H1 (cell line): ENCODE measurements at regions not wholly inside any gene's neighbourhood (a gene's known extent, or its start where the extent isn't known, plus 50 kb on each side); places are given as distances from the start of the nearest gene placed in this dataset.

Experiments
- CTCF ChIA-PET: fragments of 300-600 bp; sonication (Branson Sonifier 250); formaldehyde crosslinking; loops from one replicate; lab custom pipeline; 2021; ENCODE audit not compliant: partially characterized antibody; lab: Charles Lee
- POLR2A ChIA-PET: fragments of 300-600 bp; sonication (Branson Sonifier 250); formaldehyde crosslinking; loops from one replicate; lab custom pipeline; 2021; ENCODE audit warnings: inconsistent platforms; ENCODE audit not compliant: partially characterized antibody; lab: Charles Lee
- DNase-seq, 2 experiments: peaks; one replicate each; pipeline versions ENCODE4 v3.0.0 to v3.0.0-alpha.2; 2010 to 2022; ENCODE audit warnings: low spot score in 2 of 2, low read depth in 1 of 2, mixed read lengths in 1 of 2
- FAIRE-seq: peaks from 2 replicates; lab custom pipeline; 2011; peaks lifted over from hg19 to GRCh38; lab: Jason Lieb, UNC
- H2AFZ ChIP-seq: 2 replicates; pipeline ENCODE4 v1.8.1; 2012; ENCODE audit warnings: low read length, inconsistent platforms
- H2AK5ac ChIP-seq: 2 replicates; pipeline ENCODE4 v1.6.1; 2013; ENCODE audit warnings: low read depth, low read length
- H2BK120ac ChIP-seq: replicated peaks from 2 replicates; pipeline ENCODE3; 2013; ENCODE audit warnings: low read depth, low read length, inconsistent platforms
- H2BK12ac ChIP-seq: 2 replicates; pipeline ENCODE4 v1.6.1; 2013; ENCODE audit warnings: low read depth, low read length
- H2BK15ac ChIP-seq: 2 replicates; pipeline ENCODE4 v1.6.1; 2013; ENCODE audit warnings: low read length
- H2BK20ac ChIP-seq: 2 replicates; pipeline ENCODE4 v1.6.1; 2013; ENCODE audit warnings: low read length
- H2BK5ac ChIP-seq: 2 replicates; pipeline ENCODE4 v1.6.1; 2013; ENCODE audit warnings: low read depth, low read length
- H3K14ac ChIP-seq: 2 replicates; pipeline ENCODE4 v1.6.1; 2013; ENCODE audit warnings: inconsistent platforms; ENCODE audit not compliant: insufficient read length
- H3K18ac ChIP-seq: 2 replicates; pipeline ENCODE4 v1.6.1; 2013; ENCODE audit warnings: low read length; ENCODE audit errors: extremely low read depth
- H3K23ac ChIP-seq: 2 replicates; pipeline ENCODE4 v1.6.1; 2013; ENCODE audit warnings: inconsistent platforms; ENCODE audit not compliant: insufficient read length
- H3K23me2 ChIP-seq: 2 replicates; pipeline ENCODE4 v1.6.1; 2013; ENCODE audit warnings: low read depth, low read length
- H3K27ac ChIP-seq: 2 replicates; pipeline ENCODE4 v1.6.1; 2011; ENCODE audit warnings: low read depth, low read length, inconsistent platforms
- H3K27me3 ChIP-seq, 4 experiments: replicated peaks in 1 of 4; 1 replicate in 1 of 4; 2 replicates in 3 of 4; pipeline versions ENCODE4 v1.6.1 to v1.8.1; 2011 to 2013; ENCODE audit warnings: low read length in 3 of 4, mild to moderate bottlenecking in 3 of 4, inconsistent platforms in 2 of 4, mixed read lengths in 2 of 4, moderate library complexity in 1 of 4; ENCODE audit not compliant: control insufficient read depth in 3 of 4, insufficient read depth in 3 of 4; ENCODE audit errors: extremely low read depth in 1 of 4
- H3K36me3 ChIP-seq, 4 experiments: 2 replicates each; pipeline versions ENCODE4 v1.6.1 to v1.8.1; 2011 to 2013; ENCODE audit warnings: mild to moderate bottlenecking in 4 of 4, low read length in 3 of 4, moderate library complexity in 2 of 4, control low read depth in 1 of 4, inconsistent platforms in 1 of 4; ENCODE audit not compliant: insufficient read depth in 4 of 4, control insufficient read depth in 2 of 4
- H3K4ac ChIP-seq: replicated peaks from 2 replicates; pipeline ENCODE3; 2013; ENCODE audit warnings: low read length, low read depth, mixed read lengths, inconsistent platforms; ENCODE audit not compliant: insufficient read length
- H3K4me1 ChIP-seq, 4 experiments: replicated peaks in 1 of 4; 1 replicate in 1 of 4; 2 replicates in 3 of 4; pipeline versions ENCODE4 v1.6.1 to v1.8.1; 2011 to 2013; ENCODE audit warnings: low read length in 3 of 4, inconsistent platforms in 2 of 4, mixed read lengths in 1 of 4; ENCODE audit not compliant: insufficient read depth in 4 of 4, control insufficient read depth in 3 of 4
- H3K4me2 ChIP-seq, 2 experiments: 2 replicates each; pipeline versions ENCODE4 v1.6.1 to v1.8.1; 2011 to 2013; ENCODE audit warnings: low read depth in 2 of 2, low read length in 2 of 2, control low read depth in 1 of 2, inconsistent platforms in 1 of 2, mild to moderate bottlenecking in 1 of 2; ENCODE audit not compliant: insufficient read depth in 1 of 2
- H3K4me3 ChIP-seq, 4 experiments: fragments of 200-600, 300-600 bp in 1 of 4; sonication (generic), shearing (Covaris generic), sonication (Bioruptor Twin) in 1 of 4; 2 replicates each; pipeline versions ENCODE4 v1.5.1 to v1.8.1; 2011 to 2016; ENCODE audit warnings: low read length in 4 of 4, low read depth in 3 of 4, control low read depth in 2 of 4, inconsistent platforms in 2 of 4, mild to moderate bottlenecking in 2 of 4, mixed read lengths in 1 of 4, moderate library complexity in 1 of 4; ENCODE audit not compliant: insufficient read depth in 2 of 4; ENCODE audit errors: extremely low read depth in 1 of 4
- H3K56ac ChIP-seq: replicated peaks from 2 replicates; pipeline ENCODE3; 2013; ENCODE audit warnings: low read depth, mild to moderate bottlenecking, mixed read lengths, low read length, inconsistent platforms; ENCODE audit not compliant: insufficient read length
- H3K79me1 ChIP-seq: 2 replicates; pipeline ENCODE4 v1.6.1; 2013; ENCODE audit warnings: low read depth, low read length, control low read depth
- H3K79me2 ChIP-seq, 2 experiments: 2 replicates each; pipeline versions ENCODE4 v1.6.1 to v1.8.1; 2012 to 2013; ENCODE audit warnings: low read length in 2 of 2, mild to moderate bottlenecking in 2 of 2, inconsistent platforms in 1 of 2; ENCODE audit not compliant: insufficient read depth in 2 of 2, control insufficient read depth in 1 of 2
- H3K9ac ChIP-seq, 4 experiments: replicated peaks in 1 of 4; 1 replicate in 1 of 4; 2 replicates in 3 of 4; pipeline versions ENCODE4 v1.6.1 to v1.8.1; 2011 to 2013; ENCODE audit warnings: low read depth in 3 of 4, low read length in 3 of 4, control low read depth in 2 of 4, mild to moderate bottlenecking in 2 of 4, moderate library complexity in 2 of 4, inconsistent platforms in 1 of 4; ENCODE audit errors: extremely low read depth in 1 of 4
- H3K9me3 ChIP-seq, 2 experiments: 2 replicates each; pipeline versions ENCODE4 v1.6.1 to v1.8.1; 2012 to 2013; ENCODE audit warnings: mild to moderate bottlenecking in 2 of 2, moderate library complexity in 2 of 2, control low read depth in 1 of 2, inconsistent platforms in 1 of 2, low read depth in 1 of 2, low read length in 1 of 2, mixed read lengths in 1 of 2; ENCODE audit not compliant: insufficient read depth in 2 of 2
- H4K20me1 ChIP-seq, 2 experiments: replicated peaks in 1 of 2; 2 replicates each; pipeline versions ENCODE3 to v1.8.1; 2011 to 2013; ENCODE audit warnings: inconsistent platforms in 2 of 2, low read length in 2 of 2, mild to moderate bottlenecking in 1 of 2; ENCODE audit not compliant: insufficient read depth in 2 of 2, control insufficient read depth in 1 of 2
- H4K5ac ChIP-seq: 2 replicates; pipeline ENCODE4 v1.6.1; 2013; ENCODE audit warnings: low read length, low read depth, mixed read lengths, inconsistent platforms; ENCODE audit not compliant: insufficient read length
- H4K8ac ChIP-seq: 2 replicates; pipeline ENCODE4 v1.8.0; 2013; ENCODE audit warnings: mild to moderate bottlenecking, moderate library complexity, low read length, inconsistent platforms; ENCODE audit not compliant: insufficient read depth; ENCODE audit errors: extremely low read depth
- H4K91ac ChIP-seq: replicated peaks from 2 replicates; pipeline ENCODE3; 2013; ENCODE audit warnings: low read length, mixed read lengths, inconsistent platforms; ENCODE audit not compliant: insufficient read length
- ASH2L ChIP-seq: fragments of 200-600, 300-600 bp; sonication (generic); IDR thresholded peaks from one replicate; pipeline ENCODE4 v1.7.1; 2017; ENCODE audit warnings: low read length
- BACH1 ChIP-seq: IDR thresholded peaks from 2 replicates; pipeline ENCODE4 v1.6.1; 2012; ENCODE audit warnings: low read length, improper control_type of control experiment
- EGR1 ChIP-seq: IDR thresholded peaks from 2 replicates; pipeline ENCODE4 v1.6.1; 2011; ENCODE audit warnings: low read depth, low read length, borderline replicate concordance
- FOSL1 ChIP-seq: IDR thresholded peaks from 2 replicates; pipeline ENCODE4 v1.6.1; 2011; ENCODE audit warnings: mild to moderate bottlenecking, low read depth, low read length, moderate library complexity; ENCODE audit not compliant: insufficient read depth
- HDAC2 ChIP-seq, 2 experiments: fragments of 300-600 bp in 1 of 2; sonication (generic) in 1 of 2; IDR thresholded peaks; 2 replicates each; pipeline ENCODE4 v1.6.1; 2011 to 2012; ENCODE audit warnings: low read depth in 2 of 2, low read length in 2 of 2, mild to moderate bottlenecking in 2 of 2, moderate library complexity in 2 of 2, borderline replicate concordance in 1 of 2, inconsistent platforms in 1 of 2
- HDAC6 ChIP-seq: IDR thresholded peaks from one replicate; pipeline ENCODE4 v1.7.1; 2012; ENCODE audit warnings: low read depth, mild to moderate bottlenecking, inconsistent platforms, low read length, moderate library complexity
- JUN ChIP-seq: IDR thresholded peaks from 2 replicates; pipeline ENCODE4 v1.6.1; 2011; ENCODE audit warnings: low read depth, mild to moderate bottlenecking, improper control_type of control experiment, low read length
- KDM5A ChIP-seq: fragments of 200-600 bp; IDR thresholded peaks from 2 replicates; pipeline ENCODE4 v1.7.1; 2012; ENCODE audit warnings: mild to moderate bottlenecking, low read length, inconsistent platforms, mixed read lengths
- SAP30 ChIP-seq: fragments of 300-600 bp; sonication (generic); IDR thresholded peaks from 2 replicates; pipeline ENCODE4 v1.7.1; 2012; ENCODE audit warnings: low read length, moderate library complexity, mild to moderate bottlenecking, inconsistent platforms; ENCODE audit not compliant: insufficient read depth, insufficient replicate concordance
- SIRT6 ChIP-seq: IDR thresholded peaks from one replicate; pipeline ENCODE4 v1.7.1; 2012; ENCODE audit warnings: low read length, inconsistent platforms
- TAF7 ChIP-seq: optimal IDR thresholded peaks from 2 replicates; pipeline ENCODE3; 2011; ENCODE audit warnings: low read depth, mild to moderate bottlenecking, inconsistent platforms, low read length, moderate library complexity, borderline replicate concordance
- WGBS, 2 experiments: shearing (Covaris generic) in 1 of 2; methylation state at CpG; one replicate each; pipeline versions ENCODE4 v1.1.6 to v1.1.7; 2013 to 2015; ENCODE audit warnings: low lambda C conversion rate in 2 of 2, mixed read lengths in 2 of 2, inconsistent platforms in 1 of 2, low coverage in 1 of 2, missing lambda C conversion rate in 1 of 2; ENCODE audit not compliant: insufficient replicate concordance in 2 of 2, insufficient coverage in 1 of 2, insufficient read length in 1 of 2; ENCODE audit errors: extremely low coverage in 1 of 2, missing lambda C conversion rate in 1 of 2; 5-methylcytosine and 5-hydroxymethylcytosine counted together
- TF ChIP-seq, protein P1 (sequence below), 3 experiments: IDR thresholded peaks; 1 replicate in 2 of 3; 2 replicates in 1 of 3; pipeline versions ENCODE4 v1.5.1 to v1.6.1; 2011; ENCODE audit warnings: low read length in 3 of 3, mild to moderate bottlenecking in 3 of 3, inconsistent platforms in 2 of 3, low read depth in 1 of 3, moderate library complexity in 1 of 3; ENCODE audit not compliant: insufficient read depth in 1 of 3; ENCODE audit errors: control extremely low read depth in 1 of 3

DNA sequence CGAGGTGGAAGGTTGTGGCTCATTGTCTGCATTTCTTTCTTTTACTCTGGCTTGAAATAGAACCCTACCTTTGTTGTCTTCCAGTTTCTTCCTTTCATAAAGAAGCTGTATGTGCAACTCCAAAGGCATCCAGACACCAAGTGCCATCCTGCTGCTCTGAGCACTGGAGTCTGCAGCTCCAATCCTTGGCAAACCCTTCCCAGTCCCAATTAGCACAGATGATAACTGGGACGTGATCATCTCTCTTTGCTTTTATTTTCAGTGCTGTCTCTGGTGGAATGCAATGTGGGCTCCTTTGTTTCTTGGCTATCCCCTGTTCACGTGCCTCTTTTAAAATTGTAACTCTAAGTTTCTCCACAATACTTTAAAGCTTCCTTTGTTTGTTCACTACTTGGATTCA, 140.9 kb downstream of the AQP9 start:
- Histone ChIP-seq H3K9ac (no peak overlapping the region), H3K4me2 (no peak overlapping the region), H2BK5ac (no peak overlapping the region), H3K14ac (no peak overlapping the region), H3K36me3 (no peaks in the 10 kb centered on the region), H3K18ac (no peak overlapping the region), H4K8ac (no peak overlapping the region), H3K79me1 (no peaks in the 10 kb centered on the region), H4K5ac (no peak overlapping the region), H4K20me1 (no peaks in the 10 kb centered on the region), H2AK5ac (no peak overlapping the region), H3K4me3 (no peak overlapping the region), H3K9me3 (no peaks in the 10 kb centered on the region), H3K4me1 (peaks cover 0 to 2% (median 0%) of the 10 kb centered on the region in 4 experiments; a peak in 2 of 7 replicates), H2BK15ac (no peak overlapping the region), H2BK20ac (no peak overlapping the region), H3K56ac (no peak overlapping the region), H2BK120ac (no peak overlapping the region), H2AFZ (peak overlapping the region; percentile 96; the same call in 1 of the 2 replicates), H3K4ac (no peak overlapping the region), H3K23ac (no peak overlapping the region), H3K27ac (no peak overlapping the region), H3K23me2 (no peaks in the 10 kb centered on the region; the same call in 1 of the 2 replicates), H3K27me3 (no peaks in the 10 kb centered on the region), H3K79me2 (no peaks in the 10 kb centered on the region), H2BK12ac (no peak overlapping the region), H4K91ac (no peak overlapping the region)
- DNase-seq (no peak), FAIRE-seq (no peak)
- CTCF ChIA-PET: interaction anchor here (0.9 to 1.2 kb wide), 3 partner anchors 9 to 35 kb away, joined by 3 read pairs; no protein-coding TSS in a partner anchor
- POLR2A ChIA-PET: no interaction called here
- WGBS, 2 experiments: 85% methylated on average over 3 of the region's 3 CpGs; no CpG with 5 or more reads in 1 of the 2 experiments
- no peak for TF ChIP-seq TAF7
- TF ChIP-seq JUN: no peak
- TF ChIP-seq, protein P1, sequence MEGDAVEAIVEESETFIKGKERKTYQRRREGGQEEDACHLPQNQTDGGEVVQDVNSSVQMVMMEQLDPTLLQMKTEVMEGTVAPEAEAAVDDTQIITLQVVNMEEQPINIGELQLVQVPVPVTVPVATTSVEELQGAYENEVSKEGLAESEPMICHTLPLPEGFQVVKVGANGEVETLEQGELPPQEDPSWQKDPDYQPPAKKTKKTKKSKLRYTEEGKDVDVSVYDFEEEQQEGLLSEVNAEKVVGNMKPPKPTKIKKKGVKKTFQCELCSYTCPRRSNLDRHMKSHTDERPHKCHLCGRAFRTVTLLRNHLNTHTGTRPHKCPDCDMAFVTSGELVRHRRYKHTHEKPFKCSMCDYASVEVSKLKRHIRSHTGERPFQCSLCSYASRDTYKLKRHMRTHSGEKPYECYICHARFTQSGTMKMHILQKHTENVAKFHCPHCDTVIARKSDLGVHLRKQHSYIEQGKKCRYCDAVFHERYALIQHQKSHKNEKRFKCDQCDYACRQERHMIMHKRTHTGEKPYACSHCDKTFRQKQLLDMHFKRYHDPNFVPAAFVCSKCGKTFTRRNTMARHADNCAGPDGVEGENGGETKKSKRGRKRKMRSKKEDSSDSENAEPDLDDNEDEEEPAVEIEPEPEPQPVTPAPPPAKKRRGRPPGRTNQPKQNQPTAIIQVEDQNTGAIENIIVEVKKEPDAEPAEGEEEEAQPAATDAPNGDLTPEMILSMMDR (IDR thresholded peaks at IDR 0.05; ENCODE audit: control extremely low read depth in 1 of 3, insufficient read depth in 1 of 3, low read depth in 1 of 3, low read length in 3 of 3): no peak
- TF ChIP-seq SIRT6: no peak
- TF ChIP-seq HDAC2 (IDR thresholded peaks at IDR 0.05; ENCODE audit: borderline replicate concordance in 1 of 2, low read depth in 2 of 2, low read length in 2 of 2): no peak
- no peak for TF ChIP-seq KDM5A
- TF ChIP-seq ASH2L: no peak
- TF ChIP-seq FOSL1: no peak
- TF ChIP-seq HDAC6: no peak
- TF ChIP-seq BACH1: no peak
- TF ChIP-seq SAP30: no peak
- TF ChIP-seq EGR1: no peak
